H9 (cell line): ENCODE measurements at regions not wholly inside any gene's neighbourhood (a gene's known extent, or its start where the extent isn't known, plus 50 kb on each side); places are given as distances from the start of the nearest gene placed in this dataset.

Experiments used
- DNase-seq: peaks from one replicate; pipeline ENCODE4 v3.0.0-alpha.2; 2017
- H2AFZ ChIP-seq: one replicate; pipeline ENCODE4 v1.6.1; 2013; ENCODE audit warnings: mild to moderate bottlenecking, low read length, control low read depth, moderate library complexity
- H2AK5ac ChIP-seq: 2 replicates; pipeline ENCODE4 v1.6.1; 2013; ENCODE audit warnings: low read length, control low read depth, mixed read lengths; ENCODE audit not compliant: insufficient read length
- H2BK120ac ChIP-seq: one replicate; pipeline ENCODE4 v1.6.1; 2013; ENCODE audit warnings: low read depth, mild to moderate bottlenecking, low read length, control low read depth, inconsistent platforms; ENCODE audit not compliant: poor library complexity, severe bottlenecking
- H2BK12ac ChIP-seq: 2 replicates; pipeline ENCODE4 v1.6.1; 2013; ENCODE audit warnings: low read length, control low read depth, mixed read lengths, low read depth; ENCODE audit not compliant: insufficient read length
- H2BK15ac ChIP-seq: 2 replicates; pipeline ENCODE4 v1.6.1; 2013; ENCODE audit warnings: low read depth, low read length, control low read depth
- H2BK20ac ChIP-seq: one replicate; pipeline ENCODE4 v1.6.1; 2013; ENCODE audit warnings: low read depth, mild to moderate bottlenecking, low read length, control low read depth, inconsistent platforms; ENCODE audit not compliant: poor library complexity, severe bottlenecking
- H2BK5ac ChIP-seq: 2 replicates; pipeline ENCODE4 v1.6.1; 2013; ENCODE audit warnings: low read length, control low read depth, mixed read lengths; ENCODE audit not compliant: insufficient read length
- H3K14ac ChIP-seq: 2 replicates; pipeline ENCODE4 v1.6.1; 2013; ENCODE audit warnings: low read length, control low read depth; ENCODE audit not compliant: insufficient read depth
- H3K18ac ChIP-seq: 2 replicates; pipeline ENCODE4 v1.6.1; 2013; ENCODE audit warnings: low read depth, mild to moderate bottlenecking, mixed read lengths, low read length, control low read depth; ENCODE audit not compliant: insufficient read length
- H3K23ac ChIP-seq: 2 replicates; pipeline ENCODE4 v1.6.1; 2013; ENCODE audit warnings: low read length, control low read depth, mixed read lengths, low read depth; ENCODE audit not compliant: insufficient read length
- H3K23me2 ChIP-seq: 2 replicates; pipeline ENCODE4 v1.6.1; 2013; ENCODE audit warnings: low read depth, mild to moderate bottlenecking, mixed read lengths, low read length, control low read depth; ENCODE audit not compliant: insufficient read length, poor library complexity, severe bottlenecking
- H3K27ac ChIP-seq: 2 replicates; pipeline ENCODE4 v1.5.1; 2013; ENCODE audit warnings: low read length, control low read depth, mixed read lengths, low read depth; ENCODE audit not compliant: insufficient read length
- H3K27me3 ChIP-seq: 2 replicates; pipeline ENCODE4 v1.6.1; 2013; ENCODE audit warnings: low read length, control low read depth, inconsistent platforms; ENCODE audit not compliant: insufficient read depth
- H3K4ac ChIP-seq: 2 replicates; pipeline ENCODE4 v1.6.1; 2013; ENCODE audit warnings: low read depth, mild to moderate bottlenecking, control low read depth, inconsistent platforms, low read length, moderate library complexity
- H3K4me1 ChIP-seq: 2 replicates; pipeline ENCODE4 v1.6.1; 2013; ENCODE audit warnings: low read length, control low read depth, inconsistent platforms; ENCODE audit not compliant: insufficient read depth
- H3K4me2 ChIP-seq: 2 replicates; pipeline ENCODE4 v1.6.1; 2013; ENCODE audit warnings: low read length, control low read depth, mixed read lengths; ENCODE audit not compliant: insufficient read length, insufficient read depth
- H3K56ac ChIP-seq: 2 replicates; pipeline ENCODE4 v1.6.1; 2013; ENCODE audit warnings: low read depth, mild to moderate bottlenecking, mixed read lengths, low read length, control low read depth; ENCODE audit not compliant: insufficient read length
- H3K79me1 ChIP-seq: 2 replicates; pipeline ENCODE4 v1.6.1; 2013; ENCODE audit warnings: low read depth, mild to moderate bottlenecking, moderate library complexity, low read length, control low read depth, inconsistent platforms; ENCODE audit not compliant: insufficient read depth, poor library complexity, severe bottlenecking
- H3K79me2 ChIP-seq: 2 replicates; pipeline ENCODE4 v1.6.1; 2013; ENCODE audit warnings: low read length, control low read depth, inconsistent platforms; ENCODE audit not compliant: insufficient read depth
- H3K9ac ChIP-seq: 2 replicates; pipeline ENCODE4 v1.6.1; 2013; ENCODE audit warnings: low read length, control low read depth, mixed read lengths; ENCODE audit not compliant: insufficient read length; ENCODE audit errors: extremely low read depth
- H3K9me3 ChIP-seq: one replicate; pipeline ENCODE4 v1.6.1; 2013; ENCODE audit warnings: low read depth, low read length, inconsistent platforms; ENCODE audit not compliant: control insufficient read depth
- H3T11ph ChIP-seq: one replicate; pipeline ENCODE4 v1.6.1; 2013; ENCODE audit warnings: mild to moderate bottlenecking, low read length, control low read depth, inconsistent platforms
- H4K20me1 ChIP-seq: one replicate; pipeline ENCODE4 v1.6.1; 2013; ENCODE audit not compliant: control insufficient read depth, insufficient read length, insufficient read depth
- H4K5ac ChIP-seq: 2 replicates; pipeline ENCODE4 v1.6.1; 2013; ENCODE audit warnings: low read depth, mild to moderate bottlenecking, mixed read lengths, low read length, control low read depth; ENCODE audit not compliant: insufficient read length
- H4K8ac ChIP-seq: replicated peaks from 2 replicates; pipeline ENCODE4 v1.6.1; 2013; ENCODE audit warnings: low read length, control low read depth, mixed read lengths, low read depth; ENCODE audit not compliant: insufficient read length
- H4K91ac ChIP-seq: 2 replicates; pipeline ENCODE4 v1.6.1; 2013; ENCODE audit warnings: low read depth, mild to moderate bottlenecking, moderate library complexity, mixed read lengths, low read length, control low read depth; ENCODE audit not compliant: insufficient read length
- H3K27ac Mint-ChIP-seq, 3 experiments: 2 replicates in 2 of 3; 3 replicates in 1 of 3; pipeline ENCODE4 v1.8.0; 2020 to 2021; ENCODE audit warnings: mixed read lengths in 3 of 3, mild to moderate bottlenecking in 1 of 3, moderate library complexity in 1 of 3
- H3K27me3 Mint-ChIP-seq: 2 replicates; pipeline ENCODE4 v1.8.0; 2021; ENCODE audit warnings: low read depth, mild to moderate bottlenecking, moderate library complexity, mixed read lengths
- H3K36me3 Mint-ChIP-seq, 3 experiments: 2 replicates in 2 of 3; 3 replicates in 1 of 3; pipeline ENCODE4 v1.8.0; 2020 to 2021; ENCODE audit warnings: low read depth in 3 of 3, mixed read lengths in 3 of 3; ENCODE audit not compliant: insufficient read depth in 1 of 3
- H3K4me1 Mint-ChIP-seq, 2 experiments: 2 replicates each; pipeline ENCODE4 v1.8.0; 2020; ENCODE audit warnings: mixed read lengths in 2 of 2
- H3K4me3 Mint-ChIP-seq, 2 experiments: 2 replicates in 1 of 2; 3 replicates in 1 of 2; pipeline ENCODE4 v1.8.0; 2020 to 2021; ENCODE audit warnings: mild to moderate bottlenecking in 2 of 2, mixed read lengths in 2 of 2, moderate library complexity in 1 of 2
- H3K9me3 Mint-ChIP-seq, 2 experiments: 2 replicates in 1 of 2; 3 replicates in 1 of 2; pipeline ENCODE4 v1.8.0; 2020; ENCODE audit warnings: mild to moderate bottlenecking in 2 of 2, mixed read lengths in 2 of 2, moderate library complexity in 1 of 2
- CTCF ChIP-seq: fragments of 200-600 bp; sonication (generic); conservative IDR thresholded peaks from 3 replicates; pipeline ENCODE4 v1.8.0; 2021; ENCODE audit warnings: antibody characterized with exemption, mild to moderate bottlenecking
- WGBS: extraction: QIAGEN DNeasy Blood & Tissue Kit; methylation state at CpG from one replicate; pipeline ENCODE4 v1.1.7; 2013; ENCODE audit warnings: missing lambda C conversion rate, low lambda C conversion rate, mixed read lengths; ENCODE audit not compliant: insufficient read length; ENCODE audit errors: extremely low coverage; 5-methylcytosine and 5-hydroxymethylcytosine counted together

GRCh38 chr3:154496540-154496939 is 66.5 kb upstream of the GPR149 start:
- no peaks in the 10 kb centered on the region for H3K23me2 ChIP-seq
- no peak overlapping the region for H2BK12ac ChIP-seq
- H2AFZ ChIP-seq, result no peak overlapping the region
- Mint-ChIP-seq H3K9me3 (peaks cover 0 to 2% of the 10 kb centered on the region in 2 experiments; a peak in 1 of 5 replicates), H3K4me3 (no peak overlapping the region), H3K36me3 (no peaks in the 10 kb centered on the region), H3K27me3 (no peaks in the 10 kb centered on the region), H3K27ac (no peak overlapping the region), H3K4me1 (no peaks in the 10 kb centered on the region)
- H3K56ac ChIP-seq, result no peak overlapping the region
- no peaks in the 10 kb centered on the region for H3K9me3 ChIP-seq
- H2BK120ac ChIP-seq, result no peak overlapping the region
- no peak overlapping the region for H2AK5ac ChIP-seq
- no peak for DNase-seq
- no peak overlapping the region for H3K4me2 ChIP-seq
- no peak overlapping the region for H2BK20ac ChIP-seq
- H3T11ph ChIP-seq, result no peak overlapping the region
- no peak overlapping the region for H3K23ac ChIP-seq
- H3K79me1 ChIP-seq, result no peaks in the 10 kb centered on the region
- no peak overlapping the region for H3K4ac ChIP-seq
- no peaks in the 10 kb centered on the region for H3K27me3 ChIP-seq
- H3K14ac ChIP-seq, result no peak overlapping the region
- H3K79me2 ChIP-seq, result no peaks in the 10 kb centered on the region
- no peak overlapping the region for H2BK5ac ChIP-seq
- TF ChIP-seq CTCF, result no peak
- no peaks in the 10 kb centered on the region for H4K20me1 ChIP-seq
- no peak overlapping the region for H3K18ac ChIP-seq
- H2BK15ac ChIP-seq, result no peak overlapping the region
- no peak overlapping the region for H4K5ac ChIP-seq
- H3K9ac ChIP-seq, result no peak overlapping the region
- no peak overlapping the region for H4K8ac ChIP-seq
- H3K27ac ChIP-seq, result no peak overlapping the region
- H4K91ac ChIP-seq, result no peak overlapping the region
- no CpG with 5 or more reads among the region's 2 CpGs for WGBS
- H3K4me1 ChIP-seq, result no peaks in the 10 kb centered on the region
